ENCODE measurements at regions not wholly inside any gene's neighbourhood (a gene's known extent, or its start where the extent isn't known, plus 50 kb on each side); places are given as distances from the start of the nearest gene placed in this dataset.

- no peak for TF ChIP-seq CTCF (IDR thresholded peaks at IDR 0.05; ENCODE audit: unreplicated experiment)
- Mint-ChIP-seq H3K4me1 (ENCODE audit: insufficient read depth, unreplicated experiment) (no peaks in the 10 kb centered on the region), H3K36me3 (ENCODE audit: insufficient read depth, unreplicated experiment) (no peaks in the 10 kb centered on the region), H3K27ac (ENCODE audit: low read depth, unreplicated experiment) (no peak overlapping the region), H3K27me3 (ENCODE audit: insufficient read depth, unreplicated experiment) (peaks cover 18% of the 10 kb centered on the region), H3K9me3 (ENCODE audit: unreplicated experiment) (no peaks in the 10 kb centered on the region), H3K4me3 (ENCODE audit: unreplicated experiment) (no peak overlapping the region)
- ChIA-PET POLR2A (no interaction called here), CTCF (interaction anchor here (0.6 kb wide), 1 partner anchor 719 kb away, joined by 3 read pairs; no protein-coding TSS in a partner anchor)
- DNase-seq (ENCODE audit: unreplicated experiment) = no peak
- intact Hi-C loops (cut with micrococcal nuclease) = no loop called here
- no TSS peak for BruUV-seq (replicated peaks)
Observed at GRCh38 chr9:19564396-19565061, 155.7 kb downstream of the ACER2 start.

- POLR2A ChIA-PET = no interaction called here
- no peak for DNase-seq (ENCODE audit: unreplicated experiment)
- Mint-ChIP-seq H3K36me3 (ENCODE audit: insufficient read depth, unreplicated experiment) (no peaks in the 10 kb centered on the region), H3K9me3 (ENCODE audit: unreplicated experiment) (no peaks in the 10 kb centered on the region), H3K4me1 (ENCODE audit: insufficient read depth, unreplicated experiment) (no peaks in the 10 kb centered on the region), H3K27ac (ENCODE audit: low read depth, unreplicated experiment) (no peak overlapping the region), H3K4me3 (ENCODE audit: unreplicated experiment) (no peak overlapping the region), H3K27me3 (ENCODE audit: insufficient read depth, unreplicated experiment) (peaks cover 11% of the 10 kb centered on the region)
- BruUV-seq (replicated peaks) = no TSS peak
- CTCF ChIA-PET = interaction anchor here (0.7 kb wide), 1 partner anchor 60 kb away, joined by 4 read pairs; no protein-coding TSS in a partner anchor
- no peak for TF ChIP-seq CTCF (IDR thresholded peaks at IDR 0.05; ENCODE audit: unreplicated experiment)
- intact Hi-C loops (cut with micrococcal nuclease) = no loop called here
Observed at GRCh38 chr9:19555214-19555613, 146.4 kb downstream of the ACER2 start.

- Mint-ChIP-seq H3K4me1 (ENCODE audit: insufficient read depth, unreplicated experiment) (no peaks in the 10 kb centered on the region), H3K27ac (ENCODE audit: low read depth, unreplicated experiment) (no peak overlapping the region), H3K27me3 (ENCODE audit: insufficient read depth, unreplicated experiment) (peaks cover 11% of the 10 kb centered on the region), H3K36me3 (ENCODE audit: insufficient read depth, unreplicated experiment) (no peaks in the 10 kb centered on the region), H3K4me3 (ENCODE audit: unreplicated experiment) (no peak overlapping the region), H3K9me3 (ENCODE audit: unreplicated experiment) (no peaks in the 10 kb centered on the region)
- intact Hi-C loops (cut with micrococcal nuclease) = no loop called here
- POLR2A ChIA-PET = no interaction called here
- CTCF ChIA-PET = interaction anchor here (0.6 kb wide), 1 partner anchor 1006 kb away, joined by 3 read pairs; no protein-coding TSS in a partner anchor
- no peak for TF ChIP-seq CTCF (IDR thresholded peaks at IDR 0.05; ENCODE audit: unreplicated experiment)
- DNase-seq (ENCODE audit: unreplicated experiment) = no peak
- no TSS peak for BruUV-seq (replicated peaks)
Observed at GRCh38 chr9:19554529-19554928, 145.7 kb downstream of the ACER2 start.

- no TSS peak for BruUV-seq (replicated peaks)
Observed at GRCh38 chr9:19553441-19553840, 144.6 kb downstream of the ACER2 start.

More at GRCh38 chr9:19553441-19553840, 144.6 kb downstream of the ACER2 start:
- no peak for TF ChIP-seq CTCF (IDR thresholded peaks at IDR 0.05; ENCODE audit: unreplicated experiment)
- Mint-ChIP-seq H3K27ac (ENCODE audit: low read depth, unreplicated experiment) (no peak overlapping the region), H3K36me3 (ENCODE audit: insufficient read depth, unreplicated experiment) (no peaks in the 10 kb centered on the region), H3K4me3 (ENCODE audit: unreplicated experiment) (no peak overlapping the region), H3K9me3 (ENCODE audit: unreplicated experiment) (no peaks in the 10 kb centered on the region), H3K4me1 (ENCODE audit: insufficient read depth, unreplicated experiment) (no peaks in the 10 kb centered on the region), H3K27me3 (ENCODE audit: insufficient read depth, unreplicated experiment) (peaks cover 11% of the 10 kb centered on the region)
- ChIA-PET CTCF (no interaction called here), POLR2A (no interaction called here)
- intact Hi-C loops (cut with micrococcal nuclease) = no loop called here
- DNase-seq (ENCODE audit: unreplicated experiment) = no peak
